Naive B cell (primary cell): ENCODE measurements at regions not wholly inside any gene's neighbourhood (a gene's known extent, or its start where the extent isn't known, plus 50 kb on each side); places are given as distances from the start of the nearest gene placed in this dataset.
A peak's percentile ranks its signal among the peaks of the same experiment; 100 is the strongest.

Source experiments
- ATAC-seq, 2 donors: fragments of 150-1000 bp; cut with Tn5 transposase; 2 replicates each; pipeline ENCODE4 v1.10.0; 2021; ENCODE audit warnings: low read depth in 2 of 2, mild to moderate bottlenecking in 2 of 2, moderate library complexity in 2 of 2
- DNase-seq: peaks from one replicate; pipeline ENCODE4 v3.0.0; 2022
- H3K27ac Mint-ChIP-seq, 6 donors: one replicate each; pipeline ENCODE4 v1.8.0; 2020 to 2022; ENCODE audit warnings: mild to moderate bottlenecking in 6 of 6, mixed read lengths in 6 of 6, moderate library complexity in 5 of 6, inconsistent platforms in 2 of 6
- H3K27me3 Mint-ChIP-seq, 3 donors: one replicate each; pipeline ENCODE4 v1.8.0; 2021 to 2022; ENCODE audit warnings: mixed read lengths in 3 of 3, mild to moderate bottlenecking in 1 of 3
- H3K36me3 Mint-ChIP-seq, 2 donors: one replicate each; pipeline ENCODE4 v1.8.0; 2020 to 2022; ENCODE audit warnings: mixed read lengths in 2 of 2, inconsistent platforms in 1 of 2, mild to moderate bottlenecking in 1 of 2
- H3K4me1 Mint-ChIP-seq, 3 donors: one replicate each; pipeline ENCODE4 v1.8.0; 2020 to 2022; ENCODE audit warnings: mixed read lengths in 3 of 3, inconsistent platforms in 1 of 3, mild to moderate bottlenecking in 1 of 3, moderate library complexity in 1 of 3
- H3K4me3 Mint-ChIP-seq, 8 donors: one replicate each; pipeline ENCODE4 v1.8.0; 2020 to 2022; ENCODE audit warnings: mild to moderate bottlenecking in 8 of 8, mixed read lengths in 8 of 8, moderate library complexity in 8 of 8, inconsistent platforms in 2 of 8
- H3K9me3 Mint-ChIP-seq, 7 donors: one replicate each; pipeline ENCODE4 v1.8.0; 2020 to 2022; ENCODE audit warnings: mixed read lengths in 7 of 7, mild to moderate bottlenecking in 5 of 7, inconsistent platforms in 2 of 7, moderate library complexity in 1 of 7

DNA sequence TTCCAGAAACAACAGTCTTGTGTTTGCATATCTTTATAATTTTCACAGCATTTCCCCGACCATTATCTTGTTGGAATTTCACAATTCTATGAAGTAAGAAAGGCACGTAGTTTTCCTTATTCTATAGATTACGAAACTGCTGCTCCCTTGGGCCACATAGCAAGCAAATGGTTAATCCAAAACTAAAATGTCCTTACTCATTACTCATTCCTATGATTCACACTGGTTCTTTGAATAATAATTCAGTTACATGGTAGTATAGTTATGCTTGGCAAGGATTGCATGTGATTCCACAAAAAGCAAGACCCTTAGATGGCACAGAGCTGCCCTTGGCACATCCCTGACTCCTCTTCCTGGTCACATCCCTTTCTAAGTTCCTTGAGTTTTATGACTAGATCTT is 51.2 kb downstream of the OR13H1 start:
- DNase-seq (no peak), ATAC-seq (no peak)
- Mint-ChIP-seq H3K27me3 (no peaks in the 10 kb centered on the region), H3K4me1 (no peaks in the 10 kb centered on the region), H3K27ac (no peak overlapping the region), H3K36me3 (no peaks in the 10 kb centered on the region), H3K9me3 (peaks cover 0 to 14% (median 4%) of the 10 kb centered on the region in 7 donors), H3K4me3 (no peak overlapping the region)

DNA sequence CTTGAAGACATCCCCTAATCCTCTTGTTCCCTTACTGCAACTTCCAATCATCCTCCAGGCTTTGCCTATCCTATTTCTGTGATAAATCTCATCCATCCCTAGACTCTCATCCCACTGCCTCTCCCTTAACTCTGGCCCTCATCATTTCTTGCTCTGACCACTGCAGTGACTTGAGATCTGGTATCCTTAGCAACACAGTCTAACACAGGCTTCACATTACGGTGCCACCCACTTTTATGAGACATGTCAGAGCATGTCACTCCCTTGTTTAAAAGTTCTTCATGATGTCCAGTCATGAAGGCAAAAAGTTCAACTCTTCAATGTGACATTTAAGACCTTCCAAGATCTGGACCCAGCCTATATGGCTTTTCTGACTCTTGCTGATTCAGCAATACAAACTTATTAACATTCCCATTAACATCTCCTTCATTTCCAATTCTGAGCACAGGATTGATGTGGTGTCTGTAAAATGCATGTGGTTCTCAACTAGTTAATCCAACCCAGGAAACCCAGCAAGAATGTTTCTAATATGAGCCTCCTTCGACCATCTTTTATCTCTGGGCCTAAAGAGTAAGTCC is 64.0 kb downstream of the OR13H1 start:
- no peak overlapping the region for H3K4me3 Mint-ChIP-seq
- H3K4me1 Mint-ChIP-seq: no peaks in the 10 kb centered on the region
- no peak for DNase-seq
- no peak for ATAC-seq
- H3K27me3 Mint-ChIP-seq: peaks cover 0 to 23% (median 6%) of the 10 kb centered on the region in 3 donors
- H3K9me3 Mint-ChIP-seq: peaks cover 0 to 2% (median 0%) of the 10 kb centered on the region in 7 donors
- no peak overlapping the region for H3K27ac Mint-ChIP-seq
- no peaks in the 10 kb centered on the region for H3K36me3 Mint-ChIP-seq

DNA sequence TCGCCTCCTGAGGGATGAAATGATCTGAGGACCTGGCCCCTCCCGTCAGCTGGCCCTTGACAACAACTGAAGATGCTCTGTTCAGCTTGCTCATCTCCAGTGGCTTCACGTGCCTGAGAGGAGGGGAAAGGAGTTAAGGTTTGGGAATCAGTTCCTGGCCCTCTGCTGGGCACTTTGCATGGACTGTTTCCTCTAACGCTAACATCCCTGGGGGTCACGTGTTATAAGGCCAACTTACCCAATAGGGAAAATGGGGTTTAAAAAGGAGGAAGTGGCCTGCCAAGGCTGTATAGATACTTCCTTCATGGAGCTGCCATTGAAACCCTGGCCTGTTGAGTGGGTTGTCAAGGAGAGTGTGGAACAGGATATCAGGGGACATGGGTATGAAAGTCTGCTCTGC is 65.6 kb downstream of the OR13H1 start:
- Mint-ChIP-seq H3K36me3 (no peaks in the 10 kb centered on the region), H3K4me1 (no peaks in the 10 kb centered on the region), H3K4me3 (no peak overlapping the region), H3K27me3 (peaks cover 0 to 23% (median 6%) of the 10 kb centered on the region in 3 donors), H3K27ac (no peak overlapping the region), H3K9me3 (peaks cover 0 to 2% (median 0%) of the 10 kb centered on the region in 7 donors)
- DNase-seq (no peak), ATAC-seq (no peak)

DNA sequence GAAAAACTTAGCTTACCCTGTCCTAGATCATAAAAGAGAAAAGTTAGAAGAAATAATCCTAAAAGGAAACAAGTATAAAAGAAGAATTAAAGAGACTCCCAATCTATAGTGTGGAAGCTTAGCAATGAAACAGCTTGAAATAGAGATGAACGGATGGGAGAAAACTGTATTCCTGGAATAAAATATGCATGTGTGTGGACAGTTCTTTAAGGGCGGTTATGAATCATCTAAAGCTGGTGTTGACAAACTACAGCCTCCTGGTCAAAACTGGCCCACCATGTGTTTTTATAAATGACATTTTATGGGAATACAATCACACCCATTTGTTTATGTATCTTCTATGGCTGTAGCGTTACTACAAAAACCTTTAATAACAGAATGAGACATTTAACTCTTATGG is 69.4 kb downstream of the OR13H1 start:
- no peaks in the 10 kb centered on the region for H3K36me3 Mint-ChIP-seq
- H3K4me3 Mint-ChIP-seq: no peak overlapping the region
- H3K27me3 Mint-ChIP-seq: peaks cover 0 to 8% (median 0%) of the 10 kb centered on the region in 3 donors
- DNase-seq (no peak), ATAC-seq (no peak)
- no peaks in the 10 kb centered on the region for H3K4me1 Mint-ChIP-seq
- H3K9me3 Mint-ChIP-seq: no peaks in the 10 kb centered on the region
- H3K27ac Mint-ChIP-seq: no peak overlapping the region

DNA sequence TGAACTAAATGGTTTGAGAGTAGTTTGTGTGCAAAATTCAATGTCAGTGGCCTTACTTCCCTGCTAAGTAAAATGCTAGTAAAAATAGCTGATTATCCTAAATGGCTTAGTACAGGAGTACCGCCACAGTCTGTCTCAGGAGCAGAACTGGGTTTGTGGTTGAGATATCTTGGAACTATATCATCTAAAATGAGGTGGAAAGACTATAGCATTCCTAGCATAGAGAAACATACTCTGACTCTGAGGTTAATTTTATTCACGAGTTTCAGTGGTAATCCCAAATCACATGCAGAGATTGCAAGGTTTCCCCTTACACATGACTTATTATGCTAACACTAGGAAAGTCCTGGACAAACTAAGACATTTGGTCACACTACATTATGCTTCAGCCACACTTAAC is 70.4 kb downstream of the OR13H1 start:
- no peak overlapping the region for H3K4me3 Mint-ChIP-seq
- no peak overlapping the region for H3K27ac Mint-ChIP-seq
- H3K27me3 Mint-ChIP-seq: peaks cover 0 to 8% (median 0%) of the 10 kb centered on the region in 3 donors
- no peaks in the 10 kb centered on the region for H3K4me1 Mint-ChIP-seq
- H3K9me3 Mint-ChIP-seq: no peaks in the 10 kb centered on the region
- ATAC-seq (no peak), DNase-seq (no peak)
- no peaks in the 10 kb centered on the region for H3K36me3 Mint-ChIP-seq

DNA sequence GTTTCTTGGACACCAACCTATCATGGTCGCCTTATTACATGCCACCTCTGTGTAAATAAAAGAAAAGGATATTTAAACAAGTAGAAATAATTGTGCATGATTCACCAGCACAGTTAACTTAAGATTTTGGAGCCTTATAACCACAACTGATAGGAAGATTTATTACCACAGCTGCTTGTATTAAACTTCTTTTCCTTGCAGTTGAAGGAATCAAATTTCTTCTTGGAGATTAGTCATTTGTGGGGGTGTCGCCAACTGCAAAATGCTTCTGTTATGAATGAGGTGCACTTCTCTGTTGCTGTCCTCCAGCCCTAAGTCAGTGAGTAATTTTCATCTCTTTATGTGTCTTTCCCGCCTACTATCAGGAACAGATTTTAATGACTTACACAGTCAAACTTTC is 73.3 kb downstream of the OR13H1 start:
- no peak for DNase-seq
- no peaks in the 10 kb centered on the region for H3K36me3 Mint-ChIP-seq
- H3K4me1 Mint-ChIP-seq: no peaks in the 10 kb centered on the region
- no peak overlapping the region for H3K4me3 Mint-ChIP-seq
- ATAC-seq: no peak
- no peaks in the 10 kb centered on the region for H3K9me3 Mint-ChIP-seq
- H3K27ac Mint-ChIP-seq: no peak overlapping the region
- H3K27me3 Mint-ChIP-seq: peaks cover 0 to 16% (median 0%) of the 10 kb centered on the region in 3 donors

DNA sequence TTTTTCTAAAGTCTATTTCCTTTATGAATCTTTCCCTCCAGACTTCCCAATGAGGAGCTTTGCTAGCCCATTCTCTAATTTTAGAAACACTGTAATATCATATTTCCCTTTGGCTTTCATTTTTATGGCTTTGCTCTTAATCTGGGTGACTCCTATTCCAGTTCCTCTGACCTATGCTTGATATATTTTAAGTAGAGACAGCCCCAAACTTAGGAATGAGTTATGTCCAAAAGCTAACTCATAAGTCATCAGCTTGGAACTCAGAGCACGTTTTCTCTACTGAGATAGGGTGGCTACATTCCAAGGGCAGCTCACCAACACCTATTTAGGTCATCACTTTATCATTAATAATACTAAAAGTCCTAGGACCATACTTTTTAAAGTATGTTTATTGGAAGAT is 77.8 kb downstream of the OR13H1 start:
- Mint-ChIP-seq H3K27me3 (peaks cover 0 to 9% (median 3%) of the 10 kb centered on the region in 3 donors), H3K4me1 (no peaks in the 10 kb centered on the region)

DNA sequence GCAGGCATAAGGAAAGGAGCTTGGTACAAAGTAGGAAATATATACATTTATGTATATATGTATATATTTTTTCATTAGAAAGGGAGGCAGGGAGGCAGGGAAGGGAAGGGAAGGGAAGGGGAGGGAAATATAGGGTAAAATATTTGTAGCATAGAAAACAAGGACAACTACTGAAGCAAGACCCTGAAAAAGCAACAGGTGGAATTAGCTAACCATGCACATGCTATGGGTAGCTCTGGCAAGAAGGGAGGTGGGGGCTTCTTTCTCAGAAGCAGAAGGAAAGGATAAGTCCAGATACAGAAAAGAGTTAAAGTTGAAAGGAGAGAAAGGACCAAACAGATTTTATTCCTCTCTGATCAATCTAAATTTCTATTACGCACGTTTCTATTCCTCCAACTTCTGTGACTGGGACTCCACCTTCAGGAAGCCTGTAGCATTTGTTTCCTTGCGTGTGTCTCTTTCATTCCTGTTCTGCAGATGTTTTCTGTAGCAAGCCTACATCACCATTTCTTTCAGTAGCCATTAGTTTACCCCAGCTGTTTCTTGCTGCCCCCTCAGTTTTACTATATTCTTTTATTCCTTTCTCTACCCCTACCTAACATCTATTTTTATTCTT is 82.9 kb downstream of the OR13H1 start:
- peaks cover 18 to 27% (median 23%) of the 10 kb centered on the region in 3 donors for H3K27me3 Mint-ChIP-seq
- H3K36me3 Mint-ChIP-seq: no peaks in the 10 kb centered on the region
- H3K9me3 Mint-ChIP-seq: no peaks in the 10 kb centered on the region
- peak overlapping the region in 1 of 6 donors; percentile 36 for H3K27ac Mint-ChIP-seq
- ATAC-seq: no peak
- no peaks in the 10 kb centered on the region for H3K4me1 Mint-ChIP-seq
- DNase-seq: no peak
- no peak overlapping the region for H3K4me3 Mint-ChIP-seq

More for the DNA sequence above, 77.8 kb downstream of the OR13H1 start:
- no peak overlapping the region for H3K27ac Mint-ChIP-seq
- ATAC-seq (no peak), DNase-seq (no peak)
- no peak overlapping the region for H3K4me3 Mint-ChIP-seq
- H3K36me3 Mint-ChIP-seq: no peaks in the 10 kb centered on the region
- H3K9me3 Mint-ChIP-seq: no peaks in the 10 kb centered on the region

DNA sequence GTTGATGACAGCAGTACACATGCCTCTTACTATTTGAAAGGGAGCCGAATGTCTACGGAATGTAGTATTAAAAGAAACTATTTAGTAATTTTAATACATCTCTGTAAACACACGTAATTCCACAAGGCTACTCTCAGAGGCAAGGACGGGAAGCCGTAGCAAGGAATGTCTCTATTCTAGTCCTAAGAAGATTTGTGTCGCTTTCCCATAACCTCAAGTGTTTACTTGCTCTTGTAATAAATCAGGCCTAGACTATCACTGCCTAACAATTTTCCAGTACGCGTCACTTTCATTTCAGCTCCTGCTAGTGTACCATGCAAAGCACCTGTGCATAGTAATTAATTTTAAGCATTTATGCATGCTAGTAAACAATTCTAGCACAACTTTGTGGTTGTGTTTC is 86.7 kb downstream of the OR13H1 start:
- peaks cover 18 to 27% (median 23%) of the 10 kb centered on the region in 3 donors for H3K27me3 Mint-ChIP-seq
- no peaks in the 10 kb centered on the region for H3K9me3 Mint-ChIP-seq
- H3K4me3 Mint-ChIP-seq: no peak overlapping the region
- H3K4me1 Mint-ChIP-seq: no peaks in the 10 kb centered on the region
- ATAC-seq: no peak
- H3K36me3 Mint-ChIP-seq: no peaks in the 10 kb centered on the region
- no peak overlapping the region for H3K27ac Mint-ChIP-seq
- no peak for DNase-seq

DNA sequence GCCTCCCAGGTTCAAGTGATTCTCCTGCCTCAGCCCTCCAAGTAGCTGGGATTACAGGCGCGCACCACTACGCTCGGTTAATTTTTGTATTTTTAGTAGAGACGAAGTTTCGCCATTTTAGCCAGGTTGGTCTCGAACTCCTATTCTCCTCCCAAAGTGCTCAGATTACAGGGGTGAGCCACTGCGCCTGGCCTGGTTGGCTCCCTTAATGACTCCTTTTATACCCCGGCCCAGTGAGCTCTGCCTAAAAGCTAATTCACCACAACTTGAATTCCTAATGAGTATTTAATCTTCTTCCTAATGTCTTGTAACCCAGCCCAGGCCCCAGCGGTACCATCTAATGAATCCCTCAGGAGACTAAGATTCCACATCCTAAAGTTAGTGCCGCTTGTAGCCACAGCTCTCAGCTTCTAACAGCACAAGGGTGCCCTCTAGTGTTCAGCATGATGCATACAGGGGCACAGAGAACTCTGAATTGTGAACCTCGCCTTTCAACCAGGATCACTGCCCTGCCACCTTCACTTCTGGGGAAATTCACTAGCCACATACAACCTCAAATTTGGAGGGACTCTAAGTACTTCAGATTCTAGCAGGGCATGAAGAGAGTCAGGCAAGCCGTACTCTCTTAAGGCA is 89.5 kb downstream of the OR13H1 start:
- no peak overlapping the region for H3K4me3 Mint-ChIP-seq
- no peaks in the 10 kb centered on the region for H3K4me1 Mint-ChIP-seq
- ATAC-seq: peak; percentile 40 to 41
- peaks cover 6 to 10% (median 9%) of the 10 kb centered on the region in 3 donors for H3K27me3 Mint-ChIP-seq
- H3K27ac Mint-ChIP-seq: no peak overlapping the region
- H3K36me3 Mint-ChIP-seq: no peaks in the 10 kb centered on the region
- H3K9me3 Mint-ChIP-seq: no peaks in the 10 kb centered on the region
- peak; percentile 33 for DNase-seq

DNA sequence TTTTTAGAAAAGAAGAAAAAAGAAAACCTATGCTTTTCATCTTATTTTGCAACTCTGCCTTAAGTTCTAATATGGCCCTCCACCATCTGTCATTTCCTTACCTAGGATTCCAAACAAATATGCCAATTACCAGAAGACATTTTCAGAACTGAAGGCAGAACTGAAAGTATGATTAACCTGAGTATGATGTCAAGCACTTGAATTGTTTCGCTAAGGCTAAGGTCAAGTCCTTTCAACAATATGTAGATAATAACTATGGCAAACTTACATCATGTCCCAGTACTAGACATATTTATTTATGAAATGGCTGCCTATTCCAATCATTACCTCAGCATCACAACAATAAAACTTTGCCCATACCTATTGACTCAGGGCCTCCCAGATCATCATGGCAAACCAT is 91.0 kb downstream of the OR13H1 start:
- no peak for ATAC-seq
- H3K4me3 Mint-ChIP-seq: no peak overlapping the region

DNA sequence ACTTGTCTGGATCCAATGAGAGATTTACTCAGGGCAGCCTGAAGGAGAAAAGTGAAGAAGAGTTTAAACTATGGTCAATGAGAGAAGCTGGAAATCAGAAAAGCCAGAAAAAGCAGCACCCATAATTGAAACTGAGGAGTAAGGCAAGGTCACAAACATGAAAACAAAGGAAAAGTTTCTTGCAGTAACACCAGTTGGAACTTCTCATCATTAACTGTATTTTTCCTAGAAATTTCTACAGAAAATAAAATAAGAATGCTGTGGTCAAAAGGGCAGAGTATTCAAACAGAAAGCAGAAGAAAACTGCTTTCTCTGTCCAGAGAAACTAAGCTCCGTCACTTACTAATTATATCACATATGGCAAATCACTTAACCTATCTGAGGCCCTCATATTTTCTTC is 102.2 kb downstream of the OR13H1 start:
- no peak for ATAC-seq

More for the DNA sequence above, 91.0 kb downstream of the OR13H1 start:
- Mint-ChIP-seq H3K36me3 (no peaks in the 10 kb centered on the region), H3K27me3 (peaks cover 0 to 4% (median 0%) of the 10 kb centered on the region in 3 donors), H3K4me1 (no peaks in the 10 kb centered on the region), H3K9me3 (no peaks in the 10 kb centered on the region), H3K27ac (no peak overlapping the region)
- DNase-seq: no peak

DNA sequence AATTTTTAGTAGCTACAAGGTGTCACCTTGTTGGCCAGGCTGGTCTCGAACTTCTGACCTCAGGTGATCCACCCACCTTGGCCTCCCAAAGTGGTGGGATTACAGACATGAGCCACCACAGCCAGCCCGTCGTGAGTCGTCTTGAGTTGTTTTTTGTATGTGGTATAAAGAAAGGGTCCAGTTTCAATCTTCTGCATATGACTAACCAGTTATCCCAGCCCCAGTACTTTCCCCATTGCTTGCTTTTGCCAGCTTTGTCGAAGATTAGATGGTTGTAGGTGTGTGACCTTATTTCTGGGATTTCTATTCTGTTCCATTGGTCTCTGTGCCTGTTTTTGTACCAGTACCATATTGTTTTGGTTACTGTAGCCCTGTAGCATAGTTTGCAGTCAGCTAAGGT is 105.9 kb downstream of the OR13H1 start:
- Mint-ChIP-seq H3K27ac (no peak overlapping the region), H3K36me3 (no peaks in the 10 kb centered on the region), H3K9me3 (peaks cover 0 to 6% (median 4%) of the 10 kb centered on the region in 7 donors), H3K4me1 (no peaks in the 10 kb centered on the region), H3K27me3 (peaks cover 0 to 22% (median 0%) of the 10 kb centered on the region in 3 donors), H3K4me3 (no peak overlapping the region)
- DNase-seq (no peak), ATAC-seq (no peak)

More for the DNA sequence above, 102.2 kb downstream of the OR13H1 start:
- Mint-ChIP-seq H3K4me3 (no peak overlapping the region), H3K27ac (no peak overlapping the region), H3K4me1 (no peaks in the 10 kb centered on the region), H3K9me3 (peaks cover 0 to 2% (median 0%) of the 10 kb centered on the region in 7 donors), H3K27me3 (peaks cover 0 to 29% (median 0%) of the 10 kb centered on the region in 3 donors), H3K36me3 (no peaks in the 10 kb centered on the region)
- DNase-seq: no peak
